Duodenal mucosa (tissue), 2 donors: ENCODE measurements at regions not wholly inside any gene's neighbourhood (a gene's known extent, or its start where the extent isn't known, plus 50 kb on each side); places are given as distances from the start of the nearest gene placed in this dataset.

Experiments
- H3K27ac ChIP-seq: one replicate; pipeline ENCODE4 v1.7.0; 2013; ENCODE audit warnings: low read depth, low read length
- H3K27me3 ChIP-seq, 2 donors: one replicate each; pipeline ENCODE4 v1.7.0; 2013; ENCODE audit warnings: low read length in 2 of 2, control low read depth in 1 of 2; ENCODE audit not compliant: insufficient read depth in 2 of 2, control insufficient read depth in 1 of 2
- H3K36me3 ChIP-seq, 2 donors: one replicate each; pipeline ENCODE4 v1.7.0; 2013; ENCODE audit warnings: low read length in 2 of 2, control low read depth in 1 of 2; ENCODE audit not compliant: insufficient read depth in 2 of 2, control insufficient read depth in 1 of 2
- H3K4me1 ChIP-seq, 2 donors: one replicate each; pipeline ENCODE4 v1.7.0; 2013; ENCODE audit warnings: low read length in 2 of 2, control low read depth in 1 of 2; ENCODE audit not compliant: insufficient read depth in 2 of 2, control insufficient read depth in 1 of 2
- H3K4me3 ChIP-seq, 2 donors: one replicate each; pipeline ENCODE4 v1.7.0; 2013; ENCODE audit warnings: low read length in 2 of 2, low read depth in 1 of 2
- H3K9ac ChIP-seq, 2 donors: one replicate each; pipeline ENCODE4 v1.7.0; 2013; ENCODE audit warnings: low read length in 2 of 2, low read depth in 1 of 2
- H3K9me3 ChIP-seq, 2 donors: one replicate each; pipeline ENCODE4 v1.7.0; 2013; ENCODE audit warnings: low read length in 2 of 2, control low read depth in 1 of 2; ENCODE audit not compliant: control insufficient read depth in 1 of 2

- Histone ChIP-seq H3K4me3 (no peak overlapping the region), H3K4me1 (no peaks in the 10 kb centered on the region), H3K9me3 (no peaks in the 10 kb centered on the region), H3K27me3 (no peaks in the 10 kb centered on the region), H3K9ac (no peak overlapping the region), H3K36me3 (no peaks in the 10 kb centered on the region), H3K27ac (no peak overlapping the region)
Observed at GRCh38 chrY:15552074-15552473, 1027.7 kb downstream of the NLGN4Y start.

GRCh38 chrY:15554991-15555390, 1030.7 kb downstream of the NLGN4Y start:
- no peaks in the 10 kb centered on the region for H3K36me3 ChIP-seq
- no peak overlapping the region for H3K4me3 ChIP-seq
- no peak overlapping the region for H3K9ac ChIP-seq
- no peak overlapping the region for H3K27ac ChIP-seq
- no peaks in the 10 kb centered on the region for H3K9me3 ChIP-seq
- no peaks in the 10 kb centered on the region for H3K4me1 ChIP-seq
- no peaks in the 10 kb centered on the region for H3K27me3 ChIP-seq

GRCh38 chrY:15559169-15559568, 1034.8 kb downstream of the NLGN4Y start:
- no peak overlapping the region for H3K9ac ChIP-seq
- H3K9me3 ChIP-seq: no peaks in the 10 kb centered on the region
- no peak overlapping the region for H3K27ac ChIP-seq
- no peaks in the 10 kb centered on the region for H3K36me3 ChIP-seq
- H3K4me1 ChIP-seq: no peaks in the 10 kb centered on the region
- no peaks in the 10 kb centered on the region for H3K27me3 ChIP-seq
- no peak overlapping the region for H3K4me3 ChIP-seq

GRCh38 chrY:15560840-15561239, 1036.5 kb downstream of the NLGN4Y start:
- Histone ChIP-seq H3K4me1 (no peaks in the 10 kb centered on the region), H3K36me3 (no peaks in the 10 kb centered on the region), H3K27me3 (no peaks in the 10 kb centered on the region), H3K9me3 (no peaks in the 10 kb centered on the region), H3K9ac (no peak overlapping the region), H3K4me3 (no peak overlapping the region), H3K27ac (no peak overlapping the region)

GRCh38 chrY:15561501-15562289, 1037.4 kb downstream of the NLGN4Y start:
- H3K4me1 ChIP-seq: no peaks in the 10 kb centered on the region
- H3K36me3 ChIP-seq: no peaks in the 10 kb centered on the region
- H3K4me3 ChIP-seq: no peak overlapping the region
- H3K27ac ChIP-seq: no peak overlapping the region
- H3K9me3 ChIP-seq: no peaks in the 10 kb centered on the region
- H3K27me3 ChIP-seq: no peaks in the 10 kb centered on the region
- no peak overlapping the region for H3K9ac ChIP-seq

- no peaks in the 10 kb centered on the region for H3K9me3 ChIP-seq
- H3K27ac ChIP-seq: no peak overlapping the region
- no peaks in the 10 kb centered on the region for H3K4me1 ChIP-seq
- no peak overlapping the region for H3K9ac ChIP-seq
- no peak overlapping the region for H3K4me3 ChIP-seq
- H3K27me3 ChIP-seq: no peaks in the 10 kb centered on the region
- H3K36me3 ChIP-seq: no peaks in the 10 kb centered on the region
Observed at GRCh38 chrY:15577886-15578285, 1053.6 kb downstream of the NLGN4Y start.

GRCh38 chrY:15578761-15579160, 1054.4 kb downstream of the NLGN4Y start:
- Histone ChIP-seq H3K36me3 (no peaks in the 10 kb centered on the region), H3K27ac (no peak overlapping the region), H3K4me1 (no peaks in the 10 kb centered on the region), H3K27me3 (no peaks in the 10 kb centered on the region), H3K9me3 (no peaks in the 10 kb centered on the region), H3K9ac (no peak overlapping the region), H3K4me3 (no peak overlapping the region)

GRCh38 chrY:15579245-15579644, 1054.9 kb downstream of the NLGN4Y start:
- Histone ChIP-seq H3K4me1 (no peaks in the 10 kb centered on the region), H3K9ac (no peak overlapping the region), H3K4me3 (no peak overlapping the region), H3K27ac (no peak overlapping the region), H3K36me3 (no peaks in the 10 kb centered on the region), H3K9me3 (no peaks in the 10 kb centered on the region), H3K27me3 (no peaks in the 10 kb centered on the region)

- H3K27ac ChIP-seq: no peak overlapping the region
- no peaks in the 10 kb centered on the region for H3K27me3 ChIP-seq
- H3K36me3 ChIP-seq: no peaks in the 10 kb centered on the region
- H3K4me1 ChIP-seq: no peaks in the 10 kb centered on the region
- no peak overlapping the region for H3K9ac ChIP-seq
- no peak overlapping the region for H3K4me3 ChIP-seq
- no peaks in the 10 kb centered on the region for H3K9me3 ChIP-seq
Observed at GRCh38 chrY:15583111-15583510, 1058.8 kb downstream of the NLGN4Y start.

GRCh38 chrY:15592957-15593356, 1068.6 kb downstream of the NLGN4Y start:
- H3K9ac ChIP-seq: no peak overlapping the region
- no peaks in the 10 kb centered on the region for H3K4me1 ChIP-seq
- no peaks in the 10 kb centered on the region for H3K9me3 ChIP-seq
- H3K36me3 ChIP-seq: no peaks in the 10 kb centered on the region
- H3K4me3 ChIP-seq: no peak overlapping the region
- H3K27me3 ChIP-seq: no peaks in the 10 kb centered on the region
- H3K27ac ChIP-seq: no peak overlapping the region
